ENCODE measurements at regions not wholly inside any gene's neighbourhood (a gene's known extent, or its start where the extent isn't known, plus 50 kb on each side); places are given as distances from the start of the nearest gene placed in this dataset.

DNA sequence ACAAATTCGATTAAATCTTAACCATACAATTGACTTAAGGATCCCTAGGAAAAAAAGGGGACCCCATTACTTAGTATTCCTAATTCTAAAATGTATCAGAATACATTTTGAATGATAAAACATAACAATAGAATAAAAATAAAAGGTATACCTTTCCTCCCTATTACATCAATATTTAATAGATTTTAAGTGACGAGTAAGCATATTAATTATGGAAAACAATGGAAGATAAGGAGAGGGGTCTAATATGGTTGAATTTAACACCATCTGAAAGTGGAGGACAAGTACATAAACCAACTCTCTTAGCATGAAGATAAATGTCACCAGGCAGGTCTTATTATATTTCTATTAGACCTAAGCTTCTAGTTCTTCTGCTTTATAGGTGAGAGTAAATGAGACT is 232.1 kb downstream of the HAO1 start:
- TF ChIP-seq, protein P1, sequence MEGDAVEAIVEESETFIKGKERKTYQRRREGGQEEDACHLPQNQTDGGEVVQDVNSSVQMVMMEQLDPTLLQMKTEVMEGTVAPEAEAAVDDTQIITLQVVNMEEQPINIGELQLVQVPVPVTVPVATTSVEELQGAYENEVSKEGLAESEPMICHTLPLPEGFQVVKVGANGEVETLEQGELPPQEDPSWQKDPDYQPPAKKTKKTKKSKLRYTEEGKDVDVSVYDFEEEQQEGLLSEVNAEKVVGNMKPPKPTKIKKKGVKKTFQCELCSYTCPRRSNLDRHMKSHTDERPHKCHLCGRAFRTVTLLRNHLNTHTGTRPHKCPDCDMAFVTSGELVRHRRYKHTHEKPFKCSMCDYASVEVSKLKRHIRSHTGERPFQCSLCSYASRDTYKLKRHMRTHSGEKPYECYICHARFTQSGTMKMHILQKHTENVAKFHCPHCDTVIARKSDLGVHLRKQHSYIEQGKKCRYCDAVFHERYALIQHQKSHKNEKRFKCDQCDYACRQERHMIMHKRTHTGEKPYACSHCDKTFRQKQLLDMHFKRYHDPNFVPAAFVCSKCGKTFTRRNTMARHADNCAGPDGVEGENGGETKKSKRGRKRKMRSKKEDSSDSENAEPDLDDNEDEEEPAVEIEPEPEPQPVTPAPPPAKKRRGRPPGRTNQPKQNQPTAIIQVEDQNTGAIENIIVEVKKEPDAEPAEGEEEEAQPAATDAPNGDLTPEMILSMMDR (conservative IDR thresholded peaks at IDR 0.05; ENCODE audit: low read length) = no peak
- TF ChIP-seq EZH2phosphoT487 (IDR thresholded peaks at IDR 0.05; ENCODE audit: borderline replicate concordance) = no peak
